SK-N-SH (cell line): ENCODE measurements at regions not wholly inside any gene's neighbourhood (a gene's known extent, or its start where the extent isn't known, plus 50 kb on each side); places are given as distances from the start of the nearest gene placed in this dataset.

Source experiments
- CTCF ChIA-PET: fragments of 300-600, 350-600 bp; formaldehyde crosslinking; extraction: SDS; loops from one replicate; lab custom pipeline; 2021; lab: Yijun Ruan, JAX
- POLR2A ChIA-PET: fragments of 350-600 bp; sonication (Branson Sonifier 250); formaldehyde crosslinking; extraction: SDS; loops from one replicate; lab custom pipeline; 2020; ENCODE audit warnings: antibody characterized with exemption, inconsistent platforms; lab: Yijun Ruan, JAX
- DNase-seq: peaks from one replicate; pipeline ENCODE4 v3.0.0; 2012
- H2AFZ ChIP-seq: fragments of 200-600 bp; sonication (generic); 2 replicates; pipeline ENCODE4 v1.8.1; 2016; ENCODE audit warnings: antibody characterized with exemption, mild to moderate bottlenecking, low read depth
- H3F3A ChIP-seq: fragments of 200-600 bp; sonication (generic); replicated peaks from 2 replicates; pipeline ENCODE3; 2016; ENCODE audit warnings: antibody characterized with exemption, mild to moderate bottlenecking; ENCODE audit not compliant: insufficient read depth
- H3K27ac ChIP-seq, 2 experiments: fragments of 200-500 bp in 1 of 2; fragments of 200-600 bp in 1 of 2; sonication (Bioruptor generic) in 1 of 2; sonication (generic), shearing (Covaris generic) in 1 of 2; 2 replicates each; pipeline versions ENCODE4 v1.5.1 to v1.6.1; 2014 to 2016; ENCODE audit warnings: low read depth in 2 of 2, inconsistent platforms in 1 of 2, low read length in 1 of 2, mild to moderate bottlenecking in 1 of 2, mixed read lengths in 1 of 2
- H3K27me3 ChIP-seq: fragments of 200-600 bp; sonication (generic), shearing (Covaris generic); 2 replicates; pipeline ENCODE4 v1.6.1; 2016; ENCODE audit warnings: mixed run types; ENCODE audit not compliant: insufficient read depth
- H3K36me3 ChIP-seq, 2 experiments: fragments of 200-500 bp in 1 of 2; fragments of 200-600 bp in 1 of 2; sonication (Bioruptor generic) in 1 of 2; sonication (generic) in 1 of 2; replicated peaks in 1 of 2; 2 replicates each; pipeline versions ENCODE3 to v1.5.1; 2014 to 2016; ENCODE audit warnings: low read length in 1 of 2, mild to moderate bottlenecking in 1 of 2; ENCODE audit not compliant: insufficient read depth in 2 of 2, control insufficient read depth in 1 of 2
- H3K4me1 ChIP-seq, 2 experiments: fragments of 200-500 bp in 1 of 2; fragments of 200-600 bp in 1 of 2; sonication (Bioruptor generic) in 1 of 2; sonication (generic), shearing (Covaris generic) in 1 of 2; 2 replicates each; pipeline versions ENCODE4 v1.5.1 to v1.6.1; 2014 to 2016; ENCODE audit warnings: low read depth in 1 of 2, low read length in 1 of 2, mixed run types in 1 of 2; ENCODE audit not compliant: insufficient read depth in 2 of 2, control insufficient read depth in 1 of 2
- H3K4me2 ChIP-seq: fragments of 200-600 bp; sonication (generic), shearing (Covaris generic); 2 replicates; pipeline ENCODE4 v1.6.1; 2017; ENCODE audit warnings: mixed run types
- H3K4me3 ChIP-seq, 2 experiments: fragments of 200-500 bp in 1 of 2; fragments of 200-600 bp in 1 of 2; sonication (Bioruptor generic) in 1 of 2; sonication (generic), shearing (Covaris generic) in 1 of 2; 2 replicates each; pipeline versions ENCODE4 v1.5.1 to v1.8.1; 2014 to 2016; ENCODE audit warnings: low read depth in 2 of 2, inconsistent platforms in 1 of 2, low read length in 1 of 2, mild to moderate bottlenecking in 1 of 2, mixed read lengths in 1 of 2, moderate library complexity in 1 of 2
- H3K79me2 ChIP-seq: fragments of 200-600 bp; sonication (generic); 2 replicates; pipeline ENCODE4 v1.8.1; 2017; ENCODE audit warnings: mild to moderate bottlenecking; ENCODE audit not compliant: insufficient read depth
- H3K9ac ChIP-seq: fragments of 200-600 bp; sonication (generic); 2 replicates; pipeline ENCODE4 v1.6.1; 2017; ENCODE audit warnings: mixed run types
- H3K9me2 ChIP-seq: fragments of 200-600 bp; sonication (generic); 2 replicates; pipeline ENCODE4 v1.6.1; 2017; ENCODE audit warnings: mixed run types
- H3K9me3 ChIP-seq: fragments of 200-600 bp; sonication (generic); 2 replicates; pipeline ENCODE4 v1.6.1; 2017; ENCODE audit warnings: mixed run types, mild to moderate bottlenecking, moderate library complexity
- H4K20me1 ChIP-seq: fragments of 200-600 bp; sonication (generic); 2 replicates; pipeline ENCODE4 v1.6.1; 2017; ENCODE audit warnings: mild to moderate bottlenecking, mixed run types; ENCODE audit not compliant: insufficient read depth
- EZH2phosphoT487 ChIP-seq: fragments of 200-600 bp; sonication (generic); IDR thresholded peaks from 2 replicates; pipeline ENCODE4 v1.6.1; 2017; ENCODE audit warnings: low read depth, mixed run types, mild to moderate bottlenecking, antibody characterized with exemption, moderate library complexity, borderline replicate concordance
- FOSL2 ChIP-seq: IDR thresholded peaks from 2 replicates; pipeline ENCODE4 v1.4.0; 2012; ENCODE audit warnings: low read depth, mild to moderate bottlenecking, moderate library complexity, borderline replicate concordance
- FOXM1 ChIP-seq: IDR thresholded peaks from 2 replicates; pipeline ENCODE4 v1.4.0; 2012; ENCODE audit warnings: low read depth, mild to moderate bottlenecking
- NFIC ChIP-seq: IDR thresholded peaks from 2 replicates; pipeline ENCODE4 v1.4.0; 2012; ENCODE audit warnings: borderline replicate concordance
- RFX5 ChIP-seq: IDR thresholded peaks from 2 replicates; pipeline ENCODE4 v1.6.1; 2012; ENCODE audit warnings: mild to moderate bottlenecking, improper control_type of control experiment, low read length
- SMC3 ChIP-seq: IDR thresholded peaks from 2 replicates; pipeline ENCODE4 v1.6.1; 2012; ENCODE audit warnings: low read depth, low read length, improper control_type of control experiment
- TAF1 ChIP-seq: IDR thresholded peaks from 2 replicates; pipeline ENCODE4 v1.6.1; 2012; ENCODE audit warnings: low read depth, mild to moderate bottlenecking, low read length, moderate library complexity, borderline replicate concordance
- TEAD4 ChIP-seq: IDR thresholded peaks from 2 replicates; pipeline ENCODE4 v1.4.0; 2012; ENCODE audit warnings: mild to moderate bottlenecking, borderline replicate concordance; ENCODE audit not compliant: insufficient read depth
- YY1 ChIP-seq: IDR thresholded peaks from 2 replicates; pipeline ENCODE4 v1.4.0; 2012; ENCODE audit warnings: low read depth, mild to moderate bottlenecking
- WGBS: methylation state at CpG from one replicate; pipeline ENCODE4 v1.1.6; 2017; ENCODE audit warnings: low lambda C conversion rate; 5-methylcytosine and 5-hydroxymethylcytosine counted together
- TF ChIP-seq, protein P1 (sequence below): IDR thresholded peaks from 2 replicates; pipeline ENCODE4 v1.4.0; 2012; ENCODE audit warnings: low read depth, borderline replicate concordance
- TF ChIP-seq, protein P2 (sequence below): IDR thresholded peaks from 2 replicates; pipeline ENCODE4 v1.4.0; 2012; ENCODE audit warnings: low read depth

- ChIA-PET POLR2A (no interaction called here), CTCF (no interaction called here)
- Histone ChIP-seq H3K9me3 (no peaks in the 10 kb centered on the region; the same call in 1 of the 2 replicates), H3F3A (no peaks in the 10 kb centered on the region), H3K27me3 (no peaks in the 10 kb centered on the region), H3K4me3 (no peak overlapping the region), H3K4me1 (no peaks in the 10 kb centered on the region), H3K27ac (no peak overlapping the region), H3K79me2 (no peaks in the 10 kb centered on the region), H2AFZ (no peak overlapping the region), H3K4me2 (no peak overlapping the region), H4K20me1 (no peaks in the 10 kb centered on the region), H3K36me3 (no peaks in the 10 kb centered on the region), H3K9me2 (no peaks in the 10 kb centered on the region; the same call in 1 of the 2 replicates), H3K9ac (no peak overlapping the region)
- TF ChIP-seq SMC3 (no peak), YY1 (no peak), NFIC (no peak), RFX5 (no peak)
- TF ChIP-seq, protein P1, sequence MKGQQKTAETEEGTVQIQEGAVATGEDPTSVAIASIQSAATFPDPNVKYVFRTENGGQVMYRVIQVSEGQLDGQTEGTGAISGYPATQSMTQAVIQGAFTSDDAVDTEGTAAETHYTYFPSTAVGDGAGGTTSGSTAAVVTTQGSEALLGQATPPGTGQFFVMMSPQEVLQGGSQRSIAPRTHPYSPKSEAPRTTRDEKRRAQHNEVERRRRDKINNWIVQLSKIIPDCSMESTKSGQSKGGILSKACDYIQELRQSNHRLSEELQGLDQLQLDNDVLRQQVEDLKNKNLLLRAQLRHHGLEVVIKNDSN = no peak
- TF ChIP-seq, protein P2, sequence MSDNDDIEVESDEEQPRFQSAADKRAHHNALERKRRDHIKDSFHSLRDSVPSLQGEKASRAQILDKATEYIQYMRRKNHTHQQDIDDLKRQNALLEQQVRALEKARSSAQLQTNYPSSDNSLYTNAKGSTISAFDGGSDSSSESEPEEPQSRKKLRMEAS = no peak
- DNase-seq = no peak
- WGBS = 44% methylated on average over 4 of the region's 4 CpGs
Measured at GRCh38 chr11:120043328-120043945, 94.5 kb downstream of the TRIM29 start.

DNA sequence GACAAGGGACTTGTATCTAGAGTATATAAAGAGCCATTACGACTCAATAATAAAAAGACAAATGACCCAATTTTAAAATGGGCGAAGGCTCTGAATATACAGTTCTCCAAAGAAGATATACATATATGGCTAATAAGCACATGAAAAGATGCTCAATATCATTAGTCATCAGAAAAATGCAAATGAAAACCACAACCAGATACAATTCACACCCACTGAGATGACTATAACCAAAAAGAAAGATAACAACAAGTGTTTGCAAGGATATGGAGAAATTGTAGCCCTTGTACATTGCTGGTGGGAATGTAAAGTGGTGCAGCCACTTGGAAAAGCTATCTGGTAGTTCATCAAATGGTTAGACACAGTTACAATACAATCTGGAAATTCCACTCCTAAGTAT, 96.3 kb downstream of the TRIM29 start:
- no peaks in the 10 kb centered on the region; the same call in 1 of the 2 replicates for H3K9me2 ChIP-seq
- no peak for DNase-seq
- H3K4me2 ChIP-seq = no peak overlapping the region
- no peaks in the 10 kb centered on the region for H3K9me3 ChIP-seq
- no peaks in the 10 kb centered on the region for H3K4me1 ChIP-seq
- H3K27ac ChIP-seq = no peak overlapping the region
- H4K20me1 ChIP-seq = no peaks in the 10 kb centered on the region
- TF ChIP-seq FOSL2 (no peak), EZH2phosphoT487 (no peak), TAF1 (no peak), FOXM1 (no peak), YY1 (no peak), TEAD4 (no peak)
- ChIA-PET CTCF (no interaction called here), POLR2A (no interaction called here)
- H3K36me3 ChIP-seq = no peaks in the 10 kb centered on the region
- H3K79me2 ChIP-seq = no peaks in the 10 kb centered on the region
- 53% methylated on average over 2 of the region's 2 CpGs for WGBS
- H3K4me3 ChIP-seq = no peak overlapping the region
- H3K9ac ChIP-seq = no peak overlapping the region
- H2AFZ ChIP-seq = no peak overlapping the region
- no peaks in the 10 kb centered on the region for H3K27me3 ChIP-seq
- no peaks in the 10 kb centered on the region for H3F3A ChIP-seq
